ENCODE measurements at regions not wholly inside any gene's neighbourhood (a gene's known extent, or its start where the extent isn't known, plus 50 kb on each side); places are given as distances from the start of the nearest gene placed in this dataset.

- Histone ChIP-seq H3K9ac (ENCODE audit: low read depth in 1 of 2, low read length in 2 of 2) (no peak overlapping the region), H3K9me3 (ENCODE audit: control insufficient read depth in 4 of 4, low read length in 3 of 4) (no peaks in the 10 kb centered on the region), H3K4me1 (ENCODE audit: control insufficient read depth in 4 of 4, insufficient read depth in 4 of 4, low read length in 3 of 4) (no peaks in the 10 kb centered on the region), H3K27me3 (ENCODE audit: control insufficient read depth in 4 of 4, insufficient read depth in 4 of 4, low read length in 3 of 4) (peaks cover 0 to 3% (median 0%) of the 10 kb centered on the region in 4 donors), H3K4me3 (ENCODE audit: low read depth in 1 of 3, low read length in 3 of 3) (no peak overlapping the region), H3K27ac (ENCODE audit: low read depth in 1 of 2, low read length in 2 of 2) (no peak overlapping the region), H3K36me3 (ENCODE audit: control insufficient read depth in 4 of 4, insufficient read depth in 3 of 4, low read depth in 1 of 4, low read length in 3 of 4) (no peaks in the 10 kb centered on the region)
- 96% methylated on average over 2 of the region's 2 CpGs for WGBS
- no peak for DNase-seq (ENCODE audit: low spot score)
- TF ChIP-seq GABPA (IDR thresholded peaks at IDR 0.05 in 1 of 2, conservative IDR thresholded peaks at IDR 0.05 in 1 of 2) = no peak
- TF ChIP-seq NR2F2 (IDR thresholded peaks at IDR 0.05) = no peak
- no peak for TF ChIP-seq FOXA2 (IDR thresholded peaks at IDR 0.05)
- TF ChIP-seq HNF4A (conservative IDR thresholded peaks at IDR 0.05) = no peak
- no peak for TF ChIP-seq HNF4G (IDR thresholded peaks at IDR 0.05)
- TF ChIP-seq JUND (IDR thresholded peaks at IDR 0.05) = no peak
- TF ChIP-seq SP1 (IDR thresholded peaks at IDR 0.05) = no peak
- TF ChIP-seq REST (IDR thresholded peaks at IDR 0.05) = no peak
- no peak for TF ChIP-seq TAF1 (conservative IDR thresholded peaks at IDR 0.05)
- TF ChIP-seq ATF3 (IDR thresholded peaks at IDR 0.05) = no peak
- no peak for TF ChIP-seq YY1 (IDR thresholded peaks at IDR 0.05)
- TF ChIP-seq RXRA (IDR thresholded peaks at IDR 0.05) = no peak
- TF ChIP-seq RAD21 (IDR thresholded peaks at IDR 0.05) = no peak
- no peak for TF ChIP-seq FOXA1 (IDR thresholded peaks at IDR 0.05)
- no peak for TF ChIP-seq EGR1 (IDR thresholded peaks at IDR 0.05; ENCODE audit: low read depth in 2 of 2)
- TF ChIP-seq MAX (IDR thresholded peaks at IDR 0.05) = no peak
- TF ChIP-seq CTCF (IDR thresholded peaks at IDR 0.05; ENCODE audit: low read depth, low read length, missing input control) = no peak
- no peak for TF ChIP-seq ZBTB33 (IDR thresholded peaks at IDR 0.05)
Observed at GRCh38 chr5:61969755-61970154, 336.3 kb upstream of the KIF2A start.
